HepG2 (cell line): ENCODE measurements at regions not wholly inside any gene's neighbourhood (a gene's known extent, or its start where the extent isn't known, plus 50 kb on each side); places are given as distances from the start of the nearest gene placed in this dataset.

Experiments
- ATAC-seq: fragments of 200-7000 bp; cut with Tn5 transposase; 3 replicates; pipeline ENCODE4 v1.9.1; 2020; ENCODE audit warnings: mild to moderate bottlenecking, moderate library complexity
- BruUV-seq: library from RNA; stranded (reverse); fragments of 400-500 nt; replicated peaks from 2 replicates; lab custom pipeline; 2021; lab: Mats Ljungman, UMichigan
- CTCF ChIA-PET: fragments of 300-600 bp; formaldehyde crosslinking; extraction: SDS; loops from one replicate; lab custom pipeline; 2021; ENCODE audit warnings: low total read pairs, inconsistent platforms, low intra/inter-chr PET ratio; lab: Yijun Ruan, JAX
- POLR2A ChIA-PET: fragments of 350-600 bp; sonication (Branson Sonifier 250); formaldehyde crosslinking; loops from one replicate; lab custom pipeline; 2020; ENCODE audit warnings: antibody characterized with exemption, inconsistent platforms; lab: Yijun Ruan, JAX
- DNase-seq: peaks from one replicate; pipeline ENCODE4 v3.0.0-alpha.2; 2015; ENCODE audit warnings: low spot score
- FAIRE-seq: peaks from 3 replicates; lab custom pipeline; 2011; peaks lifted over from hg19 to GRCh38; lab: Jason Lieb, UNC
- H2AFZ ChIP-seq: one replicate; pipeline ENCODE4 v1.6.1; 2011; ENCODE audit warnings: low read length, inconsistent platforms
- H3K27ac ChIP-seq: fragments of 300-600 bp; 3 replicates; pipeline ENCODE4 v1.8.0; 2011; ENCODE audit warnings: mixed run types, mild to moderate bottlenecking, mixed read lengths, low read length, inconsistent platforms; ENCODE audit not compliant: insufficient read depth; ENCODE audit errors: extremely low read length
- H3K27me3 ChIP-seq, 2 experiments: fragments of 200-600 bp in 1 of 2; 2 replicates in 1 of 2; 3 replicates in 1 of 2; pipeline versions ENCODE4 v1.6.0 to v1.8.0; 2011; ENCODE audit warnings: low read length in 2 of 2, mild to moderate bottlenecking in 2 of 2, moderate library complexity in 2 of 2, inconsistent platforms in 1 of 2; ENCODE audit not compliant: insufficient read depth in 2 of 2, control insufficient read depth in 1 of 2
- H3K36me3 ChIP-seq, 2 experiments: fragments of 200-600 bp in 1 of 2; replicated peaks in 1 of 2; 2 replicates in 1 of 2; 3 replicates in 1 of 2; pipeline versions ENCODE4 v1.5.1 to v1.8.0; 2011; ENCODE audit warnings: low read length in 2 of 2, inconsistent platforms in 1 of 2; ENCODE audit not compliant: insufficient read depth in 2 of 2, control insufficient read depth in 1 of 2
- H3K4me1 ChIP-seq: 2 replicates; pipeline ENCODE4 v1.5.1; 2012; ENCODE audit warnings: low read length, inconsistent platforms; ENCODE audit not compliant: insufficient read depth
- H3K4me2 ChIP-seq: 2 replicates; pipeline ENCODE4 v1.6.0; 2011; ENCODE audit warnings: low read depth, low read length, inconsistent platforms
- H3K4me3 ChIP-seq, 3 experiments: fragments of 200-600 bp in 1 of 3; sonication (generic), shearing (Covaris generic) in 1 of 3; replicated peaks in 1 of 3; 2 replicates each; pipeline ENCODE4 v1.5.1; 2011 to 2016; ENCODE audit warnings: low read length in 3 of 3, inconsistent platforms in 2 of 3, low read depth in 2 of 3, mild to moderate bottlenecking in 2 of 3, control low read depth in 1 of 3, mixed read lengths in 1 of 3; ENCODE audit not compliant: insufficient read depth in 1 of 3
- H3K79me2 ChIP-seq: one replicate; pipeline ENCODE4 v1.6.1; 2011; ENCODE audit warnings: low read length, inconsistent platforms; ENCODE audit not compliant: insufficient read depth
- H3K9ac ChIP-seq: 2 replicates; pipeline ENCODE4 v1.6.0; 2011; ENCODE audit warnings: mild to moderate bottlenecking, low read depth, low read length, inconsistent platforms; ENCODE audit not compliant: insufficient read depth
- H3K9me3 ChIP-seq: 2 replicates; pipeline ENCODE4 v1.5.1; 2012; ENCODE audit warnings: mild to moderate bottlenecking, low read length
- H4K20me1 ChIP-seq: 2 replicates; pipeline ENCODE4 v1.6.0; 2011; ENCODE audit warnings: inconsistent platforms, mild to moderate bottlenecking, low read length, moderate library complexity; ENCODE audit not compliant: insufficient read depth
- GPN1 ChIP-seq: sonication (generic); formaldehyde crosslinking; IDR thresholded peaks from 2 replicates; pipeline ENCODE4 v1.5.1; 2020; ENCODE audit warnings: missing genetic modification reagents, borderline replicate concordance
- GZF1 ChIP-seq: sonication (generic); formaldehyde crosslinking; IDR thresholded peaks from 2 replicates; pipeline ENCODE4 v1.5.1; 2020; ENCODE audit warnings: mild to moderate bottlenecking, missing genetic modification reagents
- JUN ChIP-seq: sonication (generic); formaldehyde crosslinking; IDR thresholded peaks from 2 replicates; pipeline ENCODE4 v1.4.0; 2020; ENCODE audit warnings: mild to moderate bottlenecking, missing genetic modification reagents
- NR2F2 ChIP-seq: IDR thresholded peaks from 2 replicates; pipeline ENCODE4 v1.6.1; 2012; ENCODE audit warnings: low read depth, inconsistent platforms, borderline replicate concordance
- SMAD9 ChIP-seq: sonication (generic); formaldehyde crosslinking; IDR thresholded peaks from 2 replicates; pipeline ENCODE4 v1.5.1; 2020; ENCODE audit warnings: mild to moderate bottlenecking, missing genetic modification reagents
- ZNF609 ChIP-seq: sonication (generic); formaldehyde crosslinking; IDR thresholded peaks from 2 replicates; pipeline ENCODE4 v1.4.0; 2020; ENCODE audit warnings: mild to moderate bottlenecking, missing genetic modification reagents, borderline replicate concordance
- ZNF75D ChIP-seq: sonication (generic); formaldehyde crosslinking; IDR thresholded peaks from 2 replicates; pipeline ENCODE4 v1.8.1; 2023; ENCODE audit warnings: missing genetic modification reagents, mild to moderate bottlenecking, borderline replicate concordance
- ZSCAN30 ChIP-seq: sonication (generic); formaldehyde crosslinking; IDR thresholded peaks from 2 replicates; pipeline ENCODE4 v1.5.0; 2020; ENCODE audit warnings: mild to moderate bottlenecking, missing genetic modification reagents
- ZZZ3 ChIP-seq: sonication (generic); formaldehyde crosslinking; IDR thresholded peaks from 2 replicates; pipeline ENCODE4 v1.4.0; 2020; ENCODE audit warnings: missing genetic modification reagents, mild to moderate bottlenecking, borderline replicate concordance
- WGBS: methylation state at CpG from one replicate; pipeline ENCODE4 v1.1.6; 2017; ENCODE audit warnings: low lambda C conversion rate; 5-methylcytosine and 5-hydroxymethylcytosine counted together
- in situ Hi-C: cut with HindIII; loops from 2 replicates; pipeline ENCODE4 v1.10.0; 2017; ENCODE audit warnings: low pct_unique_long_range_greater_than_20kb; ENCODE audit not compliant: extremely low pct_ligation_motif_present
- intact Hi-C: fragments of 100-400 bp; cut with micrococcal nuclease; formaldehyde crosslinking; loops from one replicate; pipeline ENCODE4 v1.10.0; 2022; ENCODE audit not compliant: unreplicated experiment

GRCh38 chr3:59547874-59548273, 498.0 kb upstream of the CFAP20DC start:
- DNase-seq: no peak
- Histone ChIP-seq H3K79me2 (no peaks in the 10 kb centered on the region), H2AFZ (no peak overlapping the region), H3K4me2 (no peak overlapping the region), H3K9me3 (no peaks in the 10 kb centered on the region), H3K27ac (no peak overlapping the region), H3K4me3 (no peak overlapping the region)
- ATAC-seq: no peak
- POLR2A ChIA-PET: no interaction called here
- no peak for TF ChIP-seq JUN (CRISPR knock-in tag)
- no peak for TF ChIP-seq GZF1
- no peak for TF ChIP-seq ZNF609 (CRISPR knock-in tag)
- TF ChIP-seq ZNF75D: no peak
- no peak for TF ChIP-seq GPN1 (CRISPR knock-in tag)
- no peak for TF ChIP-seq ZSCAN30 (CRISPR knock-in tag)
- no peak for TF ChIP-seq NR2F2
- TF ChIP-seq ZZZ3 (CRISPR knock-in tag): no peak
- TF ChIP-seq SMAD9 (CRISPR knock-in tag): no peak
- TF ChIP-seq, all 625 proteins: peak for 0
- no peak for FAIRE-seq
- Histone ChIP-seq H3K27me3 (no peaks in the 10 kb centered on the region), H3K4me1 (no peaks in the 10 kb centered on the region), H3K9ac (no peak overlapping the region), H3K36me3 (no peaks in the 10 kb centered on the region), H4K20me1 (no peaks in the 10 kb centered on the region)
- BruUV-seq: no TSS peak
- CTCF ChIA-PET: no interaction called here
- intact Hi-C loops: no loop called here
- 0% methylated on average over 3 of the region's 3 CpGs for WGBS
- in situ Hi-C loops: no loop called here
